ENCODE measurements at regions not wholly inside any gene's neighbourhood (a gene's known extent, or its start where the extent isn't known, plus 50 kb on each side); places are given as distances from the start of the nearest gene placed in this dataset.
"Not testable (repeated sequence)": the region's sequence is repeated elsewhere in the genome, so short reads cannot be mapped to it uniquely, and the experiment has no call there.

GRCh38 chr2:131626011-131626410 lies 98.3 kb downstream of the CCDC74A start:
- H3K9me3 ChIP-seq; DNase-seq; H3K4me1 ChIP-seq; H3K27me3 ChIP-seq (replicated peaks in 1 of 7); intact Hi-C loops (cut with DNase I; ENCODE audit: low total_unique reads); H3K27ac ChIP-seq; H3K36me3 ChIP-seq; H3K4me3 ChIP-seq: not testable (repeated sequence)
- WGBS, 5 donors: 89 to 96% (median 94%) methylated on average over 10 of the region's 10 CpGs

- H3K36me3 ChIP-seq; H3K4me1 ChIP-seq; intact Hi-C loops (cut with DNase I; ENCODE audit: low total_unique reads); H3K27me3 ChIP-seq (replicated peaks in 1 of 7); DNase-seq; H3K9me3 ChIP-seq; H3K4me3 ChIP-seq; H3K27ac ChIP-seq: not testable (repeated sequence)
- WGBS, 5 donors: 84 to 92% (median 90%) methylated on average over 15 to 19 of the region's 19 CpGs
These were observed 98.9 kb downstream of the CCDC74A start for GRCh38 chr2:131626565-131626964.

- H3K9me3 ChIP-seq; H3K36me3 ChIP-seq; H3K4me3 ChIP-seq; H3K27ac ChIP-seq; DNase-seq; H3K4me1 ChIP-seq; intact Hi-C loops (cut with DNase I; ENCODE audit: low total_unique reads); H3K27me3 ChIP-seq (replicated peaks in 1 of 7): not testable (repeated sequence)
- WGBS, 5 donors: 47 to 63% (median 52%) methylated on average over 2 of the region's 2 CpGs
These were observed 100.1 kb downstream of the CCDC74A start for GRCh38 chr2:131627777-131628176.

- H3K36me3 ChIP-seq; H3K4me1 ChIP-seq; H3K4me3 ChIP-seq; H3K9me3 ChIP-seq; H3K27me3 ChIP-seq (replicated peaks in 1 of 7); intact Hi-C loops (cut with DNase I; ENCODE audit: low total_unique reads); H3K27ac ChIP-seq; DNase-seq: not testable (repeated sequence)
- 93 to 100% (median 96%) methylated on average over 2 of the region's 2 CpGs for WGBS, 5 donors
These were observed 104.0 kb downstream of the CCDC74A start for GRCh38 chr2:131631648-131632047.

- DNase-seq; H3K4me1 ChIP-seq; H3K4me3 ChIP-seq; H3K9me3 ChIP-seq; H3K27me3 ChIP-seq (replicated peaks in 1 of 7); H3K27ac ChIP-seq; H3K36me3 ChIP-seq; intact Hi-C loops (cut with DNase I; ENCODE audit: low total_unique reads): not testable (repeated sequence)
- 87 to 94% (median 89%) methylated on average over 4 to 8 of the region's 8 CpGs for WGBS, 5 donors
These were observed 105.7 kb downstream of the CCDC74A start for GRCh38 chr2:131633405-131633804.

- H3K4me3 ChIP-seq; DNase-seq; H3K36me3 ChIP-seq; H3K27me3 ChIP-seq (replicated peaks in 1 of 7); intact Hi-C loops (cut with DNase I; ENCODE audit: low total_unique reads); H3K9me3 ChIP-seq; H3K4me1 ChIP-seq; H3K27ac ChIP-seq: not testable (repeated sequence)
- 62 to 87% (median 82%) methylated on average over 6 to 10 of the region's 10 CpGs for WGBS, 5 donors
These were observed 106.4 kb downstream of the CCDC74A start for GRCh38 chr2:131633827-131634695.

- no peak overlapping the region for H3K27ac ChIP-seq
- no peak for TF ChIP-seq POLR2AphosphoS5 (IDR thresholded peaks at IDR 0.05)
- no peak for TF ChIP-seq CTCF (IDR thresholded peaks at IDR 0.05 in 8 of 11, conservative IDR thresholded peaks at IDR 0.05 in 3 of 11)
- TF ChIP-seq POLR2A (IDR thresholded peaks at IDR 0.05): no peak
- WGBS, 5 donors: 81 to 94% (median 87%) methylated on average over 6 to 9 of the region's 9 CpGs
- intact Hi-C loops (cut with DNase I; ENCODE audit: low total_unique reads): no loop called here
- H3K4me1 ChIP-seq: no peaks in the 10 kb centered on the region
- no peaks in the 10 kb centered on the region for H3K27me3 ChIP-seq (replicated peaks in 1 of 7)
- no peaks in the 10 kb centered on the region for H3K36me3 ChIP-seq
- no peak for DNase-seq
- no peaks in the 10 kb centered on the region for H3K9me3 ChIP-seq
- H3K4me3 ChIP-seq: no peak overlapping the region
These were observed 107.9 kb downstream of the CCDC74A start for GRCh38 chr2:131635611-131636010.

- DNase-seq; intact Hi-C loops (cut with DNase I; ENCODE audit: low total_unique reads); H3K27me3 ChIP-seq (replicated peaks in 1 of 7); H3K36me3 ChIP-seq; H3K4me3 ChIP-seq; H3K27ac ChIP-seq; H3K9me3 ChIP-seq; H3K4me1 ChIP-seq: not testable (repeated sequence)
- WGBS, 5 donors: 78 to 85% (median 84%) methylated on average over 6 to 7 of the region's 7 CpGs
These were observed 109.1 kb downstream of the CCDC74A start for GRCh38 chr2:131636704-131637308.

- DNase-seq; H3K36me3 ChIP-seq; H3K27me3 ChIP-seq (replicated peaks in 1 of 7); H3K4me1 ChIP-seq; H3K4me3 ChIP-seq; H3K27ac ChIP-seq; intact Hi-C loops (cut with DNase I; ENCODE audit: low total_unique reads); H3K9me3 ChIP-seq: not testable (repeated sequence)
- 60 to 81% (median 71%) methylated on average over 4 of the region's 4 CpGs for WGBS, 5 donors
These were observed 111.4 kb downstream of the CCDC74A start for GRCh38 chr2:131639001-131639620.
